H1 (cell line): ENCODE measurements at regions not wholly inside any gene's neighbourhood (a gene's known extent, or its start where the extent isn't known, plus 50 kb on each side); places are given as distances from the start of the nearest gene placed in this dataset.

ENCODE experiments used
- CTCF ChIP-seq, 3 experiments: IDR thresholded peaks; 1 replicate in 2 of 3; 2 replicates in 1 of 3; pipeline versions ENCODE4 v1.5.1 to v1.6.1; 2011; ENCODE audit warnings: low read length in 3 of 3, mild to moderate bottlenecking in 3 of 3, inconsistent platforms in 2 of 3, low read depth in 1 of 3, moderate library complexity in 1 of 3; ENCODE audit not compliant: insufficient read depth in 1 of 3; ENCODE audit errors: control extremely low read depth in 1 of 3
- JUN ChIP-seq: IDR thresholded peaks from 2 replicates; pipeline ENCODE4 v1.6.1; 2011; ENCODE audit warnings: low read depth, mild to moderate bottlenecking, improper control_type of control experiment, low read length

GRCh38 chr5:125200866-125201373 lies 454.5 kb upstream of the ZNF608 start:
- TF ChIP-seq CTCF (IDR thresholded peaks at IDR 0.05; ENCODE audit: control extremely low read depth in 1 of 3, insufficient read depth in 1 of 3, low read depth in 1 of 3, low read length in 3 of 3), result no peak
- TF ChIP-seq JUN, result no peak
